AG20443 (cell line): ENCODE measurements at regions not wholly inside any gene's neighbourhood (a gene's known extent, or its start where the extent isn't known, plus 50 kb on each side); places are given as distances from the start of the nearest gene placed in this dataset.
"Not testable (repeated sequence)": the region's sequence is repeated elsewhere in the genome, so short reads cannot be mapped to it uniquely, and the experiment has no call there.

ENCODE experiments used
- DNase-seq: peaks from one replicate; pipeline ENCODE4 v3.0.0; 2012; ENCODE audit warnings: low spot score, mixed read lengths

DNA sequence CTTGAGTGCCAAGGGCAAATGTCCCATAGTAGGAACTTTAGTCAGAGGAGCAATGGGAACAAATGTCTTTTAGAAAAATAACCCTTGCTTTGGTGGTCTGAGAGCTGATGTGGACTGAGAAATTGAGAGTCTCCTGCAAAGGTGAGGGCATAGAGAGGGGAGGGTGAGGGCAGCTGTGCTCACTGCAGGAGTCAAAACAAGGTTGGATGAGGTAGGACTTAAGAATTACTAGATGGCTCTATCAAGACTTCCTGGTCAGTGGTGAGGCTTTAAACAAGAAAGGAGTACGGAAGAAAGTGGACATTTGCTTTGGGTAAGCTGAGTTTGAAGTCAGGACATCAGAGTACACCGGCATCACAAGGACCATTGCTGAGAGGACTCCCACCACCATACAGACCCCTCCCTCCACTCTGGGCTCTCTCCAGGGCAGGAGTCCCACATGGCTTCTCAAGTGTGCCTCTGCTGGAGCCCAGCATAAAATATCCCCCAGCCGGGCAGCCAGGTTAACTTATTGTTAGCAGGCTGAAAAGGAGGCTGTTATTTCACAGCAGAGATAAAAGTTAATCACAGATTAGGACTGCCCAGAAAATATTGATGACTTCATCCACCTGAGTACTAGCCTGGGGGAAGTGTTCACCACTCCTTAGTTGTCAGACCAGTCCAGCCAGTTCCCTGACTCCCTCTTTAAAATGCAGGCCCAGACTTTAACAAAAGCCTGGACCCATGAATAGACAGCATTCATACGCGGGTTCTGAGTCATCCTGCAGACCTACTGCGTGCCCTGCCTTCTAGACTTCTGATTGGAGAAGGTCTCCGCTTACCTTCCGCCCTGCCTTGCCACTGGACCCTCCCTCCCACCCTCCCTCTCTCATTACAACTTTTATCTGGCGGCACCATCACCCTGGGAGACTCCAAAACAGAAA lies 167.2 kb downstream of the BCL2L11 start:
- DNase-seq = not testable (repeated sequence)

DNA sequence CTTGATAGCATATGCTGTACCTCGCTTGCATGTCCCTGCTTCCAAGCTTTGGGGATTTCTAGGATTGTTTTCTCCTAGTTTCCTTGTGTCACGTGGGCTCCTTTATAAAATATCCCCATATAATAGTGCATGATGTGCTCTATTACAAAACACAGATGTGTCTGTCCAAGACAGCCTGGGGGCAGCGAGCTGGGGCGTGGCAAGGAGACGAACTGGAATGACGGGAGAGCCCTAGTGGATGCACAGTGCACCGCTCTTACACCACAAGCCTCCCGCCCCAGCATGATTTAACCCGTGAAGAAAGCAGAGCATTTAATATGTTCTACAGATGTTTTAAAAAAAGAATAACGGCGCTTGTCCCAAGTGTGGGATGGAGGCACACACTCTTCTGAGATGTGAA lies 169.7 kb downstream of the BCL2L11 start:
- not testable (repeated sequence) for DNase-seq

DNA sequence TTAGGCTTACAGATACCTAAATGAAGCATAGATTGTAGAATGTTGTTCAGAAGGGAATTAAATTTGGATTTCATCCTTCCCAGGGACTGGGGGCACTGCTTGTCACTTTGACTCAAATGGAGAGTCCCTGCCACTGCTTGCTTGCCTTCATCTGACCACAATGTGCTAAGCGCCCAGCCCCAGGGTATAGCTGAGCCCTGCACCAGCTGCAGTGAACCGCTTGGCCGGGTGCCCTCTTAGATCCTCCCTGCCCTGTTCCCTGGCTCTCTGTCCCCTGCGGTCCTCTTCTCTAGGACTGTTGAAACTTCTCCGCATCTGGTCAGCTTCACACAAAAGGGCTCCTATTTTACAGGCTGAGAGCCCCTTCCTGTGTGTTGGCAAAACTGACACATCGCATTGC lies 170.9 kb downstream of the BCL2L11 start:
- not testable (repeated sequence) for DNase-seq

DNA sequence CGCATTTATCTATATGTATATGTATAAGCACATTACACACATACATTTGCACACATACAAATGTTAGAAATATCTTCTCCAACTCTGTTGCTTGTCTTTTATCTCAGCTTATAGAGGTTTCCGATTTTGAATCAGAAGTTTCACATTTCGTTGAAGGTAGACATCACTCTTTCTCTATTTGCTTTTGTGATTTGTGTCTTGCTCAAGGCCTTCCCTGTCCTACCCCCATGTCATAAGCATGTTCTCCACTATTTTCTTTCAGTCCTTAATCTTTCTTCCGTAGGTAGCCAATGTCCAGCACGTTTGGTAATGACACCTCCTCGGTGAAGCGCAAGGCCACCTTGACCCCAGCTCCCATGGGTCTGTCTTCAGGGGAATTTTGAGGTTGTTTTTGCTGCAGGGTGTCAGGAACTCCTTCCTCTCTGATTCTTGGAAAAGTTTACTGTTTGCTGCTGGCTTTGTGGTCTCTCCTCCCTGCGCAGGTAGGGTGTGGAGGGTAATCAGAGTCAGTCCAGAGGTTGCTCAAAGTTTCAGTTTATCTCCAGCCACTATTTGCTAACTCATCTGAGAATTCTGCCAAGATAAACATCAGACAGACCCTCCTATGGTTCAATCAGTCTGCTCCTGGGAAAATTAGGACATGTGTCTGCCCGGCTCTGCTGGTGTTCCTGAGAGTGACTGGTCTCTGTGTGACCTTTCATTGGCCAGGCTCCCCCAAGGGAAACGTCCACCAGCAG lies 171.7 kb downstream of the BCL2L11 start:
- not testable (repeated sequence) for DNase-seq

DNA sequence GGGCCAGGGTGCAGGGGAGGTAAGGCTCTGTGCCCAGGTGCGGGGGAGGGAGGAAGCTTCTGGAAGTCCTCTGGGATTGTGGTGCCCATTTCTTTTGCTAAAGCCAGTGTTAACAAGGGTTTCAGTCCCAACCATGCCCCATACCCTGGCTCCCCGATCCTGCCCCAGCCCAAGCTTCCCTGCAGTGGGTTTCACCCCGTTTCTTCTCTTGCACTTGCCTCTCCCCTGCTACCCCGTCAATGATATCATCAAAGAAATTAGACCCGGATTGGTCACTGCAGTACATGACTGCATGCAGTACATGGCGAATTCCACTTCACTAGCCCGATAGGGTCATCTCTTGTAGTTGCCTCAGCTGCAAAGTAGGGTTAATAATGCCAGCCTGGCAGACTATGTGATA lies 174.0 kb downstream of the BCL2L11 start:
- DNase-seq = not testable (repeated sequence)

DNA sequence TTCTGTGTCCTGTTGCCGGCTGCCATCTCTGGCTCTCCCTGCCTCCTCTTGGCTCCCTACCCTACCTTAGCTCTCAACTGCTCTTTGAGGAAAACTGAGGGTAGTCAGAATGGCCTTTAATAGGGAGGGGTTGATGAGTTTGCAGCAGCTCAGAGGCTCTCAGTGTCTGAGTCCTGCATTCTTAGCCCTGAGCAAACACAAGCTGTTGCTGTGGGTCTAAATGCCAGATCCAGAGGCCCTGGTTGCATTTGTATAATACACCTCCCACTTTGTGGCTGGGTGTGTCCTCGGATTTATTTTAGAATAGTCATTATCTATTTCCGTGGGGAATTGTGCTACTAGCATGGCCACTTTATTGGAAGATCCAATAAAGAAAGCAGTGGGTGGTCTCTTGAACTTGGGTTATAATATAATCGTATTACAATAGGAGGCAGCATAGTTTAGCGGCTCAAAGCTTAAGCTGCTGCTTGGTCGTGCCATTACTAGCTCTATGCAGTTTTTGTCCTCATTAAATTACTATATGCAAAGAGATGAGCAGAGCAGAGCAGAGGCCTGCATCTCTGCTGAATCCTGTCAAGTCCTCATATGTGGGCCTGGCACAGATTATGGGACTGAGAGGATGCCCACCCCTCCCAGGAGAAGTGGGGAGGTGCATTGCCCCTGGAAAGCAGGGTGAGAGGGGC lies 175.5 kb downstream of the BCL2L11 start:
- not testable (repeated sequence) for DNase-seq

DNA sequence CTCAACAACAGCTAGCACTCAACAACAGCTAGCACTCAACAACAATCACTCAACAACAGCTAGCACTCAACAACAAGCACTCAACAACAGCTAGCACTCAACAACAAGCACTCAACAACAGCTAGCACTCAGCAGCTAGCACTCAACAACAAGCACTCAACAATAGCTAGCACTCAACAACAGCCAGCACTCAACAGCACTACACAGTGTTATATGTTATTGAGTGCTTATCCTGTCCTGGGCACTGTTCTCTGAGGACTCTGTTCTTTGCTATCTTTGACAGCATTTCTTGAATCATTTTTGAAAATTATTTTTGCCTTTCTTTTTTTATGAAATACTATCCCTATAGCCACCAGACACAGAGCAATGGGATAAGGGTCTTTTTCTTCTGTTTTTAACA lies 176.4 kb downstream of the BCL2L11 start:
- not testable (repeated sequence) for DNase-seq

DNA sequence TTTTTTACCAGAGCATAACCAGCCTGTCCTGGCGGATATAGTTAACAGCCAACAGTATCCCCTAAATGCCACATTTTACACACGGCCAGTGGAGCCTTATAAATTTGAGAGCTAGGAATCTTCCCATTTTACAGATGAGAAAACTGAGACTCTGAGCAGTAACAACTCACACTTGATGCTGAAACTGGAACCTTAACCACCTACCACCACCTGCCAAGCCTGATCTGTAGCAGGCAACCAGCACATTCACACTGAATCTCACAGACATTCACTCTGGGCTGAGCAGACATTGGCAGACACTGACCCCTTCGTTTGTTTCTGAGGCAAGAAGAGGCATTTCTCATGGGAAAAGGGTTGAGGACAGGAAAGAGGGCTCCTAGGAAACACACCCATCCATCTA lies 178.2 kb downstream of the BCL2L11 start:
- not testable (repeated sequence) for DNase-seq

DNA sequence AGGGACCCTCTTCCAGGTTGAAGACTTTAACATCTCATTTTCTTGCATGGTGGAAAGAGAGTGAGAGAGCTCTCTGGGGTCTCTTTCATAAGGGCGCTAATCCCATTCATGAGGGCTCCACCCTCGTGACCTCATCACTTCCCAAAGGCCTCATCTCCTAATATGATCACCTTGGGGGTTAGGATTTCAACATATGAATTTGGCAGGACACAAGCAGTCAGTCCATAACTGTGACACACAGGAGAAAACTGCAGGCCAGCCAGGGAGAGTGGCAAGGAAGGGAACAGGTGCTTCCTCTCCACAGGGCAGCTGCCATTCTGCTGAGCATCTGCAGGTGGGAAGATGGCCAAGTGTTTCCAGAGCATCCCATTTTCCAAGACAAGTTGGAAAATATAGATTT lies 178.9 kb downstream of the BCL2L11 start:
- not testable (repeated sequence) for DNase-seq

DNA sequence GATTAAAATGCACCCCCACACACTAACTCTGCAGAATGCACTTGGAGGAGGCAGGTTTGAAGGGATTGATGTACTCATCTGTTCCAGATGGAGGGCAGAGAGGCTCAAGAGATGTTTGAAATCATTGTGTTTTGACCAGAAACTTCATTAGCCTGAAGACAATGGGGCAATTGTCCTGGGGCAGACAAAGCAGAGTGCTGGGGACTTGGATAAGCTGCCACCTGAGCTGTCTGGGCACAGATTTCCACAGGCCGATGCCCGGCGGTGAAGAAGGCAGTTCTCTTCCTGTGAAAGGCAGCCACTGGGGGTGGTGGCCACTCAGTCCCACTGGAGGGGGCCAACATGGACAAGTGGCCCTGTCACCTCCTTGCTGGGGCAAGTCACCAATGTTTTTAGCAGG lies 181.0 kb downstream of the BCL2L11 start:
- not testable (repeated sequence) for DNase-seq

DNA sequence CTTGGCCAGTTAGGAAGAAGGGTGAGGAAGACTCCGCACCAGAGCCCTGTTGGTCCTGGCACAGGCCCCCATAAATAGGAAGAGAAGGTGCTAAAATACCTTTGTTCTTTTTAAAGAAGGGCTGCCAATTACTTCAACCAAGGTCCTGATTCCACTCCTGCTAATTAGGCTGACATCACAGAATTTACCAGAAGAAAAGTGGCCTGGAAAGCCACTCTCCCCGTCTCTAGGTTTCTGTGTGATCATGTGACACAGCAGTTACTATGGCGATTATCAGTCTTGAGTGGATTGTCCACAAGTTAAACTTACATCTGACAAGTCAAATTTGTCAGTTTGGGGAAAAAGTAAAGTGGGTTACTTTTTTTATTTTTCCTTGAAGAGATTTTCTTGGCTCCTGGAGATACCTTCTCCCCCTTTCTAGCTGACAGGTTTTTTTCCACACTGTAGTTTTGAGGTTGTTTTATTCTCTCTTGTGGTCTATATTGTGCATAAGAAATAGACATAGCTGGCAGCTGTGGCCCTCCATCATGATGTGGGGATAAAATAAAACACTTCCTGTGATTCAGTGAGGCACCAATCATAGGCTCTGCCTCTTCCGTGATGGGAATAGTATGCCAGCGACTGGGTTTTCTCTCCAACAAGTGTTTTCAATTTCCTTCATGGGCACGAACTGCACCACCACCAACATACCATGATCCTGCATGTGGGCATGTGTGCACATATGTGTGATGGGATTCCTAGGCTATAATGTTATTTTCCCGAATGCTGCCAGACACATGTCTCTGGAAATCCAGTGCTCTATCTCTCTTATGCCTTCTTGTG lies 181.9 kb downstream of the BCL2L11 start:
- DNase-seq = not testable (repeated sequence)

DNA sequence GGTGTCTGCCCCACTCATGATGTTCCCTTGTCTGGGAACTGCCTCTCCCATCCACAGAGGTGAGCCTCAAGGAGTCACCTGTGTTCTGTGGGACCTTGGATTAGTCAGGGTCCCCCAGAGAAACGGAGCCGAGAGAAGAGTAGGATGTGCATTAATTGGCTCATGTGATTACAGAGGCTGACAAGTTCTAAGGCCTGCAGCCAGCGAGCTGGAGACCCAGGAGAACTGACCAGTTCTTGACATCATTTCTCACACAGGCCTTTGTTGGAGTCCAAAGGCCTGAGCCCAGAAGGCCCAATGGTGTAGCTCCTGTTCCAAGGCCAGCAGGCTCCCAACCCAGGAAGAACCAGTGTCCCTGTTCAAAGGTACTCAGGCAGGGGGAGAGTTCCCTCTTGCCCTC lies 186.6 kb downstream of the BCL2L11 start:
- not testable (repeated sequence) for DNase-seq

DNA sequence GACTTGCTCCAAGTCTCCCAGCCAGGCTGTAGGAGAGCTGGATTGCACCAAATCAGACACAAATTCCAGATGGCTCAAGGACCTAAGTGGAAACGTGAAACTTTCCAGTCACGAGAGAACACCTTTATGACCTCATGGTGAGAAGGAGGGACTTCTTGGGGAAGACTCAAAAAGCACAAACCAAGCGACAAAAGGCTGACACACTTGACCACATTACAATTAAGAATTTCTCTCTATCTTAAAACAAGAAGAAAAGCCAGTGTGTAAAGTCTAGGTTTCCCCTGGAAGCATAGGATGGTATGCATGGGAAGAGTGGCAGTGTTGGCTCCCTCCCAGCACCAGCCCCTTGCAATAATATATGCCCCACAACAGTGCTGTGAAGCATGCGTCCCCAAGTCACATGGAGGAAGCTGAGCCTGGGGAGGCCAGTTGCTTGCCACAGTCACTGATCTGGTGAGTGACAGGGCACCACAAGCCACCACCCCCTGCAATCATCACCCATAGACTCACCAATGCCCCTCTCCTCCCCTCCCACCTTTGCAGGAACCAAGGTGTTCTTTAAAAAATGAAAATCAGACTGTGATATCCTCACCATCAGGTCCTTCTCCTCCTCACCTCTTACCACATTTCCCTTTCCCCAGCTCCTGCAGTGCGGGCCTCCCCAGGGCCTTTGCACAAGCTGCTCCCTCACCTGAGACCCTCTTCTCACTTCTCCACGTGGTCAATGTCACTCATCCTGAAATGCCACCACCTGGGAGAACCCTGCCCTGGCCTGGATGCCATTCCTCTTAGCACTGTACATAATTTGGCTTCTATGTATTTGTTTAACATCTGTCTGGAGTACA lies 188.7 kb downstream of the BCL2L11 start:
- DNase-seq = not testable (repeated sequence)

DNA sequence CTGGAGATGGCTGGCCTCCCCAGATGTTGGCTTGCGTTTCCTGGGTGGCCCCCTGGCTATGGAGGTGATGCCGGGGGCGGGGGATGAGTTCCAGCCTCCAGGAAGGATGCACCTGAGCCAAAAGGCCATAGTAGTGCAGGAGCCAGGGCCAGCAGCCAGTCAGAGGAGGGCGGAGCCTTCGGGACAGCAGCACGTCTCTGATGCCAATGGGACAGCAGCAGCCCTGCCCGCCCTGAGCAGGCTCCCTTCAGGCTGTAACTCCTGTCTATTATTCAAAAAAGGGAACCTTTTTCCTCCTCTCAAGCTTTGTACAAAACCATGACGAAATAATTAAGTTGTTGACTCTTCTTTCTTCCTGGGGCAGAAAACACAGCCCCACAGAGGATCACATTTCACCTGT lies 189.7 kb downstream of the BCL2L11 start:
- DNase-seq = not testable (repeated sequence)

DNA sequence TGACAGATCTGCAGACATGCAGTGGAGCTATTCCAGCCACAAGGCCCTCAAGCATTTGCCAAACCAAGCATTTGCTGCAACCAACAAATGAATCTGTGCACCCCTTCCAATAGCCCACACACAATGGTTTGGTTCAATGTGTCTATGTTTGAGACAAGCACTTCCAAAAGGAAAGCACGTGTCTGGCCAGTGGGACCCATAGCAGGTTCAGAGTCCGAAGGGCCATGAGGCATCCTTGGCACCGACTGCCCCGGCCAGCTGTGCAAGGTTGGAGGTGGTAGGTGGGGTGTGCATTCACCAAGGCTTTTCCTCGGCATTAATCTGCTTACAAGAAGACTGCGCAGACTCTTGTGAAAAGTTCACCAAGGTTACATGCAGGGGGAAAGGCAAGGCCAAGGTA lies 190.9 kb downstream of the BCL2L11 start:
- not testable (repeated sequence) for DNase-seq

DNA sequence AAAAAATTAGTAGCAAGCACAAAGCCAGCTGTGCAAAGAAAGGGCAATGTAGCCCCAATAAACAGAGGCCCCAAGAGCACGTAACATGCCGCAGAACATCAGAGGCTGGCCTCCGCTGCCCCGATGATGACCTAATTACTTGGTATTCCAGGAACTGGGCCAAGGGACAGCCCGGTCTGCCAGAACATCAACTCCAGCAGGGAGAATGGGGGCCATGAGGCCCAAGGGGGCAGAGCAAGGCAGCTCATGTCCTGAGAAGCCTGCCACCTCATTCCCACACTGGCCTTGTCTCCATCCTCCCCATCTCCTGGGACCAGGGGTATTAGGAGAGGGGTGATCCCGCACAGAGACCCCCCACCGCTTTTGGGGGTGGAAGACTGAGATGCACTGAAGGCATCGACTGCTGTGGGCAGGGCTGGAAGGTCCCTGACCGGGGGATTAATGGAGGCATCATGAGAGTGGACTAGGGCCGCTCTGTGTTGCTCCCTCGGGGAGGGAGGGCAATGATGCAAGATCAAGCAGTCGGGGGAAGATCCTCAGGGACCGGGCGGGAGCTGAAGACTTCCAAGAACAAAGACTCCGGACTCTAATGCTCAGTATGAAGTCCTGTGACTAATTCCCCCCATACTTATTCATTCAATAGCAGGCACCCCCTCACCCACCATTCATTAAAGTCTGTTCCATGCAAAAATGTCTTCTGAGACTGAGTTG lies 192.3 kb downstream of the BCL2L11 start:
- DNase-seq = peak; percentile 65

DNA sequence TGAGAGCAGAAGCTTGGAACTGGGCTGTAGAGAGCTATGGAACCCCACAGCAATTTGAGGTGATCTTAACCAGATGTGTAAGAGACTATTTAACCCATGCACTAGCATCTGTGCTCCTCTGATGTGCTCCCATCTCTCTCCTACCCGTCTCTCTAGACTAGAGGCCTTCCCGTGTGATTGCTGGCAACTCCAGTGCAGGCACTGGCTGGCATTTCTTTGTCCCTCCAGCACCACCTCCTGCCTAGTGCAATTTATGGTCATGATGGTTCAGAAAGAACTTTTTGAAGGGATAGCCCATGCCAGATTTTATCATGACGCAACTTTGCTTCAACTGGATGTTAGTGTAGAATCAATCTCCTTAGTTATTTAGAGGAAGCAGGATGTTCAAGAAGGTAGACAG lies 193.0 kb downstream of the BCL2L11 start:
- DNase-seq = not testable (repeated sequence)

DNA sequence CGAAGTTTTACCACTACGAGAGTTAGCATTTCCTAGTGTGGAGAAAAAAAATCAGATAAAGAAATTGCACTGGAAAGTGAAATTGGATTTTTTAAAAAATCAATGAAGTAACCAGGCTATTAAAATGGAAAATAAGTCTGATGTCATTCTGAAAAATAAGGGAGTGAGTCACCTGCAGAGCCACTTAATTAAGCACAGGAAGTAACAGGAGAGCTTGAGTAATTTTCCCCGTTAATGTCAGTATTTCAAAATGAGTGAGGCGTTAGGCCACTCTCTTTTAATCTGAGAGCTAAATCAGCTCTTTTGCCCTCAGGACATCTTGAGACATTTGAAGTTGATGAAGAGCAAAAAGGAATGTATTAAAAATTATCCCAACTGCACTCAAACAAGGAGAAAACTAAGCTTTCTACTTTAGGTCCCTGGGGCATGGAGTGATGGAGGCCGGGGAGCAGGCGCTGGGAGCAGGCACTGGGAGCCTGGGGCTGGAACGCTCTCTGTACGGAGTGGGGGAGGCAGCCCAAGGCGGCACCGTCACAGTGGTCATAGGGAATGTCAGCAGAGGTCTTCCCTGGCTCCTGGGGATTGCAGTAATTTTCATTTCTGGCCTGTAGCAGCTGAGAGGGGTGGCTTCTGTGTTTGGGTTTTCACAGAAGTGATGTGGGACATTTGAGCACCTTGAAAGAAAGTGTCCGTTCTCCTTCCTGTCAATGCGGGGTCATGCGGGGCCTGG lies 194.6 kb downstream of the BCL2L11 start:
- DNase-seq = not testable (repeated sequence)

DNA sequence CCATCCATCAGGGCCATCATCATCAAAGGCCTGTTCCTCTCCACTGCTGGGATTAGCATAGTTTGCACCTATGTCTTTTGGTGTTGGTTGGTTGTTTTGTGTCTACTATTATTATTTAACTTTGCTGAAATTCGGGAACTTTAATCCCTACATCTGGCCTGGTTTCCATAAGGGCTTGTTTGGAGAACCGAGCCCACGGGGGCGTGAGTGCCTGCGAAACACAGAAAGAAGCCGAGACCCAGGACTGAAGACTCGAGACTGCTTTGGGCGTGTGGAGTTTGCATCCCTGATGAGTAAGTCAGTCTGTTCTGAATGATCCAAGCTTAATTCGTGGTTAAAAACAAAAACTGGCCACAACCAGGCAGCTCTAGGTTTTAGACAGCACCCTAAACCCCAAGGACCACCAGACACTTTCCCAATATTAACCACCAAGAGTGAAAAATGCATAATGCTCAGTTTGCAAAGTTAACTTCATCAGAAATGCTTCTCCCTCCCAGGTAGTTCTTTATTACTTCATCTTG lies 195.6 kb downstream of the BCL2L11 start:
- DNase-seq = not testable (repeated sequence)
